HepG2 (cell line): ENCODE measurements at regions not wholly inside any gene's neighbourhood (a gene's known extent, or its start where the extent isn't known, plus 50 kb on each side); places are given as distances from the start of the nearest gene placed in this dataset.

Source experiments
- ATAC-seq: fragments of 200-7000 bp; cut with Tn5 transposase; 3 replicates; pipeline ENCODE4 v1.9.1; 2020; ENCODE audit warnings: mild to moderate bottlenecking, moderate library complexity
- BruUV-seq: library from RNA; stranded (reverse); fragments of 400-500 nt; replicated peaks from 2 replicates; lab custom pipeline; 2021; lab: Mats Ljungman, UMichigan
- CTCF ChIA-PET: fragments of 300-600 bp; formaldehyde crosslinking; extraction: SDS; loops from one replicate; lab custom pipeline; 2021; ENCODE audit warnings: low total read pairs, inconsistent platforms, low intra/inter-chr PET ratio; lab: Yijun Ruan, JAX
- POLR2A ChIA-PET: fragments of 350-600 bp; sonication (Branson Sonifier 250); formaldehyde crosslinking; loops from one replicate; lab custom pipeline; 2020; ENCODE audit warnings: antibody characterized with exemption, inconsistent platforms; lab: Yijun Ruan, JAX
- DNase-seq: peaks from one replicate; pipeline ENCODE4 v3.0.0-alpha.2; 2015; ENCODE audit warnings: low spot score
- FAIRE-seq: peaks from 3 replicates; lab custom pipeline; 2011; peaks lifted over from hg19 to GRCh38; lab: Jason Lieb, UNC
- H2AFZ ChIP-seq: one replicate; pipeline ENCODE4 v1.6.1; 2011; ENCODE audit warnings: low read length, inconsistent platforms
- H3K27ac ChIP-seq: fragments of 300-600 bp; 3 replicates; pipeline ENCODE4 v1.8.0; 2011; ENCODE audit warnings: mixed run types, mild to moderate bottlenecking, mixed read lengths, low read length, inconsistent platforms; ENCODE audit not compliant: insufficient read depth; ENCODE audit errors: extremely low read length
- H3K27me3 ChIP-seq, 2 experiments: fragments of 200-600 bp in 1 of 2; 2 replicates in 1 of 2; 3 replicates in 1 of 2; pipeline versions ENCODE4 v1.6.0 to v1.8.0; 2011; ENCODE audit warnings: low read length in 2 of 2, mild to moderate bottlenecking in 2 of 2, moderate library complexity in 2 of 2, inconsistent platforms in 1 of 2; ENCODE audit not compliant: insufficient read depth in 2 of 2, control insufficient read depth in 1 of 2
- H3K36me3 ChIP-seq, 2 experiments: fragments of 200-600 bp in 1 of 2; replicated peaks in 1 of 2; 2 replicates in 1 of 2; 3 replicates in 1 of 2; pipeline versions ENCODE4 v1.5.1 to v1.8.0; 2011; ENCODE audit warnings: low read length in 2 of 2, inconsistent platforms in 1 of 2; ENCODE audit not compliant: insufficient read depth in 2 of 2, control insufficient read depth in 1 of 2
- H3K4me1 ChIP-seq: 2 replicates; pipeline ENCODE4 v1.5.1; 2012; ENCODE audit warnings: low read length, inconsistent platforms; ENCODE audit not compliant: insufficient read depth
- H3K4me2 ChIP-seq: 2 replicates; pipeline ENCODE4 v1.6.0; 2011; ENCODE audit warnings: low read depth, low read length, inconsistent platforms
- H3K4me3 ChIP-seq, 3 experiments: fragments of 200-600 bp in 1 of 3; sonication (generic), shearing (Covaris generic) in 1 of 3; replicated peaks in 1 of 3; 2 replicates each; pipeline ENCODE4 v1.5.1; 2011 to 2016; ENCODE audit warnings: low read length in 3 of 3, inconsistent platforms in 2 of 3, low read depth in 2 of 3, mild to moderate bottlenecking in 2 of 3, control low read depth in 1 of 3, mixed read lengths in 1 of 3; ENCODE audit not compliant: insufficient read depth in 1 of 3
- H3K79me2 ChIP-seq: one replicate; pipeline ENCODE4 v1.6.1; 2011; ENCODE audit warnings: low read length, inconsistent platforms; ENCODE audit not compliant: insufficient read depth
- H3K9ac ChIP-seq: 2 replicates; pipeline ENCODE4 v1.6.0; 2011; ENCODE audit warnings: mild to moderate bottlenecking, low read depth, low read length, inconsistent platforms; ENCODE audit not compliant: insufficient read depth
- H3K9me3 ChIP-seq: 2 replicates; pipeline ENCODE4 v1.5.1; 2012; ENCODE audit warnings: mild to moderate bottlenecking, low read length
- H4K20me1 ChIP-seq: 2 replicates; pipeline ENCODE4 v1.6.0; 2011; ENCODE audit warnings: inconsistent platforms, mild to moderate bottlenecking, low read length, moderate library complexity; ENCODE audit not compliant: insufficient read depth
- ATAD3A ChIP-seq: sonication (generic); formaldehyde crosslinking; IDR thresholded peaks from 2 replicates; pipeline ENCODE4 v1.4.0; 2020; ENCODE audit warnings: missing genetic modification reagents
- CCDC6 ChIP-seq: sonication (generic); formaldehyde crosslinking; IDR thresholded peaks from 2 replicates; pipeline ENCODE4 v1.8.1; 2022; ENCODE audit warnings: mild to moderate bottlenecking, missing genetic modification reagents, moderate library complexity
- FOXC1 ChIP-seq: sonication (generic); formaldehyde crosslinking; IDR thresholded peaks from 2 replicates; pipeline ENCODE4 v1.8.0; 2022; ENCODE audit warnings: mild to moderate bottlenecking, missing genetic modification reagents, borderline replicate concordance
- HNF1A ChIP-seq, 2 experiments: sonication (generic) in 1 of 2; formaldehyde crosslinking in 1 of 2; IDR thresholded peaks; 2 replicates each; pipeline versions ENCODE4 v1.4.0 to v1.6.1; 2016 to 2020; ENCODE audit warnings: borderline replicate concordance in 1 of 2, low read depth in 1 of 2, mild to moderate bottlenecking in 1 of 2, missing genetic modification reagents in 1 of 2
- HOXD1 ChIP-seq: sonication (generic); formaldehyde crosslinking; IDR thresholded peaks from 2 replicates; pipeline ENCODE4 v1.5.0; 2020; ENCODE audit warnings: missing genetic modification reagents
- JDP2 ChIP-seq: sonication (generic); formaldehyde crosslinking; IDR thresholded peaks from 2 replicates; pipeline ENCODE4 v1.8.1; 2022; ENCODE audit warnings: missing genetic modification reagents, borderline replicate concordance
- JUN ChIP-seq: sonication (generic); formaldehyde crosslinking; IDR thresholded peaks from 2 replicates; pipeline ENCODE4 v1.4.0; 2020; ENCODE audit warnings: mild to moderate bottlenecking, missing genetic modification reagents
- KDM5B ChIP-seq: sonication (generic); formaldehyde crosslinking; IDR thresholded peaks from 2 replicates; pipeline ENCODE4 v1.4.0; 2020; ENCODE audit warnings: missing genetic modification reagents, mild to moderate bottlenecking, borderline replicate concordance
- KLF12 ChIP-seq: sonication (generic); formaldehyde crosslinking; IDR thresholded peaks from 2 replicates; pipeline ENCODE4 v1.4.0; 2020; ENCODE audit warnings: missing genetic modification reagents, borderline replicate concordance
- RCOR2 ChIP-seq: IDR thresholded peaks from 2 replicates; pipeline ENCODE4 v1.6.1; 2016; ENCODE audit warnings: missing biosample characterization, missing genetic modification reagents
- ZBTB1 ChIP-seq: sonication (generic); formaldehyde crosslinking; IDR thresholded peaks from 2 replicates; pipeline ENCODE4 v1.4.0; 2020; ENCODE audit warnings: missing genetic modification reagents, borderline replicate concordance
- ZBTB25 ChIP-seq: IDR thresholded peaks from 2 replicates; pipeline ENCODE4 v1.6.1; 2018; ENCODE audit warnings: missing genetic modification reagents
- ZFP36 ChIP-seq: fragments of 150-350 bp; IDR thresholded peaks from 2 replicates; pipeline ENCODE4 v1.6.1; 2018; ENCODE audit warnings: borderline replicate concordance, low read length, low read depth; ENCODE audit not compliant: partially characterized antibody
- ZNF280B ChIP-seq: sonication (generic); formaldehyde crosslinking; IDR thresholded peaks from 2 replicates; pipeline ENCODE4 v1.5.0; 2020; ENCODE audit warnings: missing genetic modification reagents, mild to moderate bottlenecking, borderline replicate concordance
- ZNF282 ChIP-seq: fragments of 450-650 bp; IDR thresholded peaks from 2 replicates; pipeline ENCODE4 v1.6.1; 2018; ENCODE audit not compliant: partially characterized antibody
- ZNF30 ChIP-seq: sonication (generic); formaldehyde crosslinking; IDR thresholded peaks from 2 replicates; pipeline ENCODE4 v1.5.0; 2020; ENCODE audit warnings: mild to moderate bottlenecking, missing genetic modification reagents
- ZNF317 ChIP-seq: sonication (generic); formaldehyde crosslinking; IDR thresholded peaks from 2 replicates; pipeline ENCODE4 v1.5.0; 2020; ENCODE audit warnings: mild to moderate bottlenecking, missing genetic modification reagents
- ZNF441 ChIP-seq: sonication (generic); formaldehyde crosslinking; IDR thresholded peaks from 2 replicates; pipeline ENCODE4 v1.7.0; 2021; ENCODE audit warnings: missing genetic modification reagents, borderline replicate concordance
- ZNF615 ChIP-seq: sonication (generic); formaldehyde crosslinking; IDR thresholded peaks from 2 replicates; pipeline ENCODE4 v1.5.0; 2020; ENCODE audit warnings: mild to moderate bottlenecking, missing genetic modification reagents, borderline replicate concordance
- ZNF678 ChIP-seq: sonication (generic); formaldehyde crosslinking; IDR thresholded peaks from 2 replicates; pipeline ENCODE4 v1.4.0; 2020; ENCODE audit warnings: mild to moderate bottlenecking, missing genetic modification reagents
- WGBS: methylation state at CpG from one replicate; pipeline ENCODE4 v1.1.6; 2017; ENCODE audit warnings: low lambda C conversion rate; 5-methylcytosine and 5-hydroxymethylcytosine counted together
- in situ Hi-C: cut with HindIII; loops from 2 replicates; pipeline ENCODE4 v1.10.0; 2017; ENCODE audit warnings: low pct_unique_long_range_greater_than_20kb; ENCODE audit not compliant: extremely low pct_ligation_motif_present
- intact Hi-C: fragments of 100-400 bp; cut with micrococcal nuclease; formaldehyde crosslinking; loops from one replicate; pipeline ENCODE4 v1.10.0; 2022; ENCODE audit not compliant: unreplicated experiment

- Histone ChIP-seq H3K36me3 (no peaks in the 10 kb centered on the region), H3K9me3 (no peaks in the 10 kb centered on the region), H3K9ac (no peak overlapping the region), H3K79me2 (no peaks in the 10 kb centered on the region), H3K27ac (no peak overlapping the region), H3K4me1 (peaks cover 52% of the 10 kb centered on the region), H3K27me3 (no peaks in the 10 kb centered on the region), H3K4me2 (no peak overlapping the region), H2AFZ (no peak overlapping the region), H4K20me1 (no peaks in the 10 kb centered on the region), H3K4me3 (no peak overlapping the region)
- FAIRE-seq = no peak
- no TSS peak for BruUV-seq
- no peak for ATAC-seq
- in situ Hi-C loops (no loop called here), intact Hi-C loops (no loop called here)
- no peak for DNase-seq
- CTCF ChIA-PET = no interaction called here
- TF ChIP-seq ZNF280B (CRISPR knock-in tag) = no peak
- no peak for TF ChIP-seq ZBTB1 (CRISPR knock-in tag)
- TF ChIP-seq RCOR2 (CRISPR knock-in tag) = no peak
- no peak for TF ChIP-seq ZNF282
- no peak for TF ChIP-seq ZBTB25
- TF ChIP-seq ZNF30 = no peak
- no peak for TF ChIP-seq CCDC6 (CRISPR knock-in tag)
- TF ChIP-seq KLF12 (CRISPR knock-in tag) = no peak
- no peak for TF ChIP-seq JUN (CRISPR knock-in tag)
- no peak for TF ChIP-seq KDM5B (CRISPR knock-in tag)
- no peak for TF ChIP-seq ATAD3A
- TF ChIP-seq JDP2 (CRISPR knock-in tag) = no peak
- no peak for TF ChIP-seq ZNF441 (CRISPR knock-in tag)
- TF ChIP-seq HOXD1 (CRISPR knock-in tag) = no peak
- TF ChIP-seq ZNF678 = no peak
- TF ChIP-seq ZNF615 (CRISPR knock-in tag) = no peak
- no peak for TF ChIP-seq ZFP36
- TF ChIP-seq HNF1A (IDR thresholded peaks at IDR 0.05; ENCODE audit: low read depth) = no peak
- TF ChIP-seq HNF1A (CRISPR knock-in tag; IDR thresholded peaks at IDR 0.05; ENCODE audit: borderline replicate concordance) = no peak
- TF ChIP-seq FOXC1 (CRISPR knock-in tag) = no peak
- TF ChIP-seq ZNF317 (CRISPR knock-in tag) = no peak
- WGBS = 59% methylated on average over 3 of the region's 3 CpGs
- POLR2A ChIA-PET = no interaction called here
Measured at GRCh38 chr6:139593081-139593480, 218.6 kb upstream of the CITED2 start.
